ENCODE measurements at regions not wholly inside any gene's neighbourhood (a gene's known extent, or its start where the extent isn't known, plus 50 kb on each side); places are given as distances from the start of the nearest gene placed in this dataset.

DNA sequence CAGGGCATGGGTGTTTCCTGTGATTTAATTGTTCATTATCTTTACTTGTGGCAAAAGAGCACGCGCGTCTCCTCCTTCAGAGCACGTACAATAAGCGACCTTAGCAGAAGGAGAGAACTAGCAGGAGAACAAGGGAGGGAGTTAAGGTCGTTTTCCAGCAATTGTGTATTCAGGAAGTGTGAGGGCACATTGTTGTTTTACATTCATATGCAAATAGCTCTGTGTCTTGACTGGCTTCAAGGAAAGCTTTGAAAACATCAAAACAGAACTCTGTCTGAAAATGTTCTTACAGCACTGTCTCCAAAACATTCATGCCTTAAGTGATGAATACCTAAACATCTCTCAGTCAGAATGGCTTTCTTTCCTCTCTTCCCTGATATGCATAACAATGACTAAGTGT is 499.1 kb downstream of the ACTR3B start:
- Histone ChIP-seq H2BK20ac (ENCODE audit: low read depth, low read length) (no peak overlapping the region), H2AK5ac (ENCODE audit: low read depth, low read length) (no peak overlapping the region), H4K5ac (ENCODE audit: low read depth, low read length) (no peak overlapping the region), H3K14ac (replicated peaks; ENCODE audit: low read depth, low read length) (no peak overlapping the region), H4K91ac (ENCODE audit: insufficient read depth, low read depth, low read length) (no peak overlapping the region), H3K18ac (ENCODE audit: low read depth, low read length) (no peak overlapping the region), H3K4me3 (ENCODE audit: insufficient read depth, low read depth, low read length) (no peak overlapping the region), H3K4ac (ENCODE audit: low read depth, low read length) (no peak overlapping the region), H3K79me1 (ENCODE audit: low read depth in 1 of 2, low read length in 2 of 2) (no peaks in the 10 kb centered on the region), H2AFZ (replicated peaks; ENCODE audit: low read length, poor library complexity) (no peak overlapping the region), H3K9me1 (ENCODE audit: insufficient read depth, low read length) (no peaks in the 10 kb centered on the region), H3K23ac (ENCODE audit: low read depth, low read length) (no peak overlapping the region), H3K4me2 (ENCODE audit: low read depth, low read length) (no peak overlapping the region), H4K8ac (ENCODE audit: low read depth in 2 of 2, low read length in 2 of 2) (no peak overlapping the region), H2BK15ac (ENCODE audit: low read depth, low read length) (no peak overlapping the region), H3K56ac (ENCODE audit: extremely low read depth, insufficient read depth, low read length) (no peak overlapping the region), H4K20me1 (ENCODE audit: insufficient read depth, low read length) (no peaks in the 10 kb centered on the region), H3K9ac (ENCODE audit: low read depth, low read length) (no peak overlapping the region), H2BK5ac (ENCODE audit: low read depth, low read length, poor library complexity, severe bottlenecking) (no peak overlapping the region), H3K9me3 (ENCODE audit: control insufficient read depth, insufficient read depth, low read length) (peaks cover 23% of the 10 kb centered on the region), H2BK120ac (ENCODE audit: low read depth, low read length) (no peak overlapping the region), H3K36me3 (ENCODE audit: control insufficient read depth, insufficient read depth, low read length) (no peaks in the 10 kb centered on the region), H3K27me3 (ENCODE audit: control insufficient read depth, insufficient read depth, low read length) (no peaks in the 10 kb centered on the region), H3K27ac (ENCODE audit: insufficient read depth, low read length) (no peak overlapping the region), H2AK9ac (replicated peaks; ENCODE audit: low read depth, low read length, poor library complexity) (no peak overlapping the region), H3K4me1 (ENCODE audit: control insufficient read depth, insufficient read depth, low read length) (no peaks in the 10 kb centered on the region)
- CTCF ChIA-PET, result no interaction called here
- DNase-seq (no peak), ATAC-seq (ENCODE audit: low read depth) (no peak)
- WGBS, 2 experiments (ENCODE audit: extremely low coverage in 2 of 2, insufficient read length in 1 of 2), result 0% methylated on average over 1 of the region's 6 CpGs; no CpG with 5 or more reads in 1 of the 2 experiments
- BruUV-seq (replicated peaks), result no TSS peak
- intact Hi-C loops (cut with micrococcal nuclease), result no loop called here
- in situ Hi-C loops (cut with MboI; ENCODE audit: low sequenced_read_pairs), result no loop called here
- POLR2A ChIA-PET (ENCODE audit: unreplicated experiment), result no interaction called here
- dilution Hi-C loops (cut with HindIII; ENCODE audit: low sequenced_read_pairs, unreplicated experiment), result no loop called here
- no peak for TF ChIP-seq CHD1 (IDR thresholded peaks at IDR 0.05; ENCODE audit: low read depth, low read length)
- no peak for TF ChIP-seq CEBPB (IDR thresholded peaks at IDR 0.05; ENCODE audit: low read depth, low read length)
- no peak for TF ChIP-seq MXI1 (IDR thresholded peaks at IDR 0.05; ENCODE audit: borderline replicate concordance, low read depth, low read length)
- TF ChIP-seq SMC3 (IDR thresholded peaks at IDR 0.05; ENCODE audit: low read depth, low read length), result no peak
- no peak for TF ChIP-seq NFE2L2 (IDR thresholded peaks at IDR 0.05; ENCODE audit: low read depth, low read length)
- no peak for TF ChIP-seq FOS (IDR thresholded peaks at IDR 0.05; ENCODE audit: low read depth, low read length)
